ENCODE measurements at regions not wholly inside any gene's neighbourhood (a gene's known extent, or its start where the extent isn't known, plus 50 kb on each side); places are given as distances from the start of the nearest gene placed in this dataset.

DNA sequence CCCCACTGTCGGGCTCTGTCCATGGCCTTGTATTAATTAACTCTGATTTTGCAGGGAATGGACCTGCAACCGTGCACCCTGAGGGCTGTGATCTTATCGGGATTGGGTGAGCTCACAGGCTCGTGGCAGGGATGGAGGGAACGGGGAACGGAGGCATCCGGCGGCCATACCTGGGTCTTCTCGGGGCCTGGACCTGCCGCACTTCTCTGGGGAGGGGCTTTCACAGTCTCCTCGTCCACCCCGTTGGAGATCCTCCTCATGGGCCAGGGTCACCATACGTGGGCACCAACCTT lies 57.5 kb upstream of the SHH start:
- TF ChIP-seq CTCF (conservative IDR thresholded peaks at IDR 0.05; ENCODE audit: low read depth, low read length) = no peak
- no peak for TF ChIP-seq FOS (IDR thresholded peaks at IDR 0.05; ENCODE audit: low read depth, low read length)
- no peak for TF ChIP-seq RAD21 (IDR thresholded peaks at IDR 0.05; ENCODE audit: low read length)
- no peak for TF ChIP-seq POLR2A (IDR thresholded peaks at IDR 0.05; ENCODE audit: low read depth, low read length)
- no peak for TF ChIP-seq RCOR1 (IDR thresholded peaks at IDR 0.05; ENCODE audit: insufficient replicate concordance, low read length)
- TF ChIP-seq NFE2L2 (IDR thresholded peaks at IDR 0.05; ENCODE audit: low read depth, low read length) = no peak
